Spleen (tissue), 7 donors: ENCODE measurements at regions not wholly inside any gene's neighbourhood (a gene's known extent, or its start where the extent isn't known, plus 50 kb on each side); places are given as distances from the start of the nearest gene placed in this dataset.

Experiments used
- CTCF ChIP-seq, 11 experiments: fragments of 200-600 bp in 7 of 11; fragments of 450-650 bp in 4 of 11; sonication (generic) in 4 of 11; IDR thresholded peaks in 8 of 11; conservative IDR thresholded peaks in 3 of 11; 1 replicate in 7 of 11; 2 replicates in 4 of 11; pipeline versions ENCODE4 v1.4.0 to v1.8.0; 2016 to 2021; ENCODE audit warnings: antibody characterized with exemption in 11 of 11, inconsistent platforms in 4 of 11, mild to moderate bottlenecking in 1 of 11
- POLR2A ChIP-seq, 3 donors: fragments of 450-650 bp; IDR thresholded peaks; one replicate each; pipeline ENCODE4 v1.5.1; 2017; ENCODE audit warnings: antibody characterized with exemption in 3 of 3, mild to moderate bottlenecking in 1 of 3
- POLR2AphosphoS5 ChIP-seq, 3 donors: sonication (generic); formaldehyde crosslinking; IDR thresholded peaks; one replicate each; pipeline ENCODE4 v1.5.1; 2017; ENCODE audit warnings: antibody characterized with exemption in 3 of 3
- donor health status: DM: no; HTN: no; CAD: no; lungs with moderate emphysema.
- donor health status: DM: no; HTN: no; CAD: no.
- donor health status: DM: no; HTN: no; CAD: no.

DNA sequence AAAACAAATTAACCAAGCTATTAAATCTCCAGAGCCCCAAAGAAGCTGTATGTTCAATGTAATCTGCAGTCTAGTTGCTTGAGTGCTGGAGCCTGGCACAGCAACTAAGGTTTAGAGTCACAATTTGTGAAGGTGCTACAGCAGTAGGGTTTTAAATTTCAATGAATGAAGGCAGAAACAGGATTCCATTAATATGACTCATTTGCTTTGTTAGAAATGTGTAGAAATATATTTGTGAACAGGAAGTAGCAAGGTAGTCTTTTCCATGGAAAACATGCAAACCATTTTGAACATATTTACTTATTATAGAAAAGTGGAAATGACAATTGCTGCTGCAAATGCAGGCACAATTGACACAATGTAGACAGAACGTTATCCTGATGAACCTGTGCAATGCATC lies 149.0 kb upstream of the STEAP4 start:
- TF ChIP-seq POLR2A (IDR thresholded peaks at IDR 0.05) (no peak), CTCF (IDR thresholded peaks at IDR 0.05 in 8 of 11, conservative IDR thresholded peaks at IDR 0.05 in 3 of 11) (no peak), POLR2AphosphoS5 (IDR thresholded peaks at IDR 0.05) (no peak)
